H1 (cell line): ENCODE measurements at regions not wholly inside any gene's neighbourhood (a gene's known extent, or its start where the extent isn't known, plus 50 kb on each side); places are given as distances from the start of the nearest gene placed in this dataset.

Source experiments
- CTCF ChIA-PET: fragments of 300-600 bp; sonication (Branson Sonifier 250); formaldehyde crosslinking; loops from one replicate; lab custom pipeline; 2021; ENCODE audit not compliant: partially characterized antibody; lab: Charles Lee
- POLR2A ChIA-PET: fragments of 300-600 bp; sonication (Branson Sonifier 250); formaldehyde crosslinking; loops from one replicate; lab custom pipeline; 2021; ENCODE audit warnings: inconsistent platforms; ENCODE audit not compliant: partially characterized antibody; lab: Charles Lee
- DNase-seq, 2 experiments: peaks; one replicate each; pipeline versions ENCODE4 v3.0.0 to v3.0.0-alpha.2; 2010 to 2022; ENCODE audit warnings: low spot score in 2 of 2, low read depth in 1 of 2, mixed read lengths in 1 of 2
- FAIRE-seq: peaks from 2 replicates; lab custom pipeline; 2011; peaks lifted over from hg19 to GRCh38; lab: Jason Lieb, UNC
- H2AFZ ChIP-seq: 2 replicates; pipeline ENCODE4 v1.8.1; 2012; ENCODE audit warnings: low read length, inconsistent platforms
- H2AK5ac ChIP-seq: 2 replicates; pipeline ENCODE4 v1.6.1; 2013; ENCODE audit warnings: low read depth, low read length
- H2BK120ac ChIP-seq: replicated peaks from 2 replicates; pipeline ENCODE3; 2013; ENCODE audit warnings: low read depth, low read length, inconsistent platforms
- H2BK12ac ChIP-seq: 2 replicates; pipeline ENCODE4 v1.6.1; 2013; ENCODE audit warnings: low read depth, low read length
- H2BK15ac ChIP-seq: 2 replicates; pipeline ENCODE4 v1.6.1; 2013; ENCODE audit warnings: low read length
- H2BK20ac ChIP-seq: 2 replicates; pipeline ENCODE4 v1.6.1; 2013; ENCODE audit warnings: low read length
- H2BK5ac ChIP-seq: 2 replicates; pipeline ENCODE4 v1.6.1; 2013; ENCODE audit warnings: low read depth, low read length
- H3K14ac ChIP-seq: 2 replicates; pipeline ENCODE4 v1.6.1; 2013; ENCODE audit warnings: inconsistent platforms; ENCODE audit not compliant: insufficient read length
- H3K18ac ChIP-seq: 2 replicates; pipeline ENCODE4 v1.6.1; 2013; ENCODE audit warnings: low read length; ENCODE audit errors: extremely low read depth
- H3K23ac ChIP-seq: 2 replicates; pipeline ENCODE4 v1.6.1; 2013; ENCODE audit warnings: inconsistent platforms; ENCODE audit not compliant: insufficient read length
- H3K23me2 ChIP-seq: 2 replicates; pipeline ENCODE4 v1.6.1; 2013; ENCODE audit warnings: low read depth, low read length
- H3K27ac ChIP-seq: 2 replicates; pipeline ENCODE4 v1.6.1; 2011; ENCODE audit warnings: low read depth, low read length, inconsistent platforms
- H3K27me3 ChIP-seq, 4 experiments: replicated peaks in 1 of 4; 1 replicate in 1 of 4; 2 replicates in 3 of 4; pipeline versions ENCODE4 v1.6.1 to v1.8.1; 2011 to 2013; ENCODE audit warnings: low read length in 3 of 4, mild to moderate bottlenecking in 3 of 4, inconsistent platforms in 2 of 4, mixed read lengths in 2 of 4, moderate library complexity in 1 of 4; ENCODE audit not compliant: control insufficient read depth in 3 of 4, insufficient read depth in 3 of 4; ENCODE audit errors: extremely low read depth in 1 of 4
- H3K36me3 ChIP-seq, 4 experiments: 2 replicates each; pipeline versions ENCODE4 v1.6.1 to v1.8.1; 2011 to 2013; ENCODE audit warnings: mild to moderate bottlenecking in 4 of 4, low read length in 3 of 4, moderate library complexity in 2 of 4, control low read depth in 1 of 4, inconsistent platforms in 1 of 4; ENCODE audit not compliant: insufficient read depth in 4 of 4, control insufficient read depth in 2 of 4
- H3K4ac ChIP-seq: replicated peaks from 2 replicates; pipeline ENCODE3; 2013; ENCODE audit warnings: low read length, low read depth, mixed read lengths, inconsistent platforms; ENCODE audit not compliant: insufficient read length
- H3K4me1 ChIP-seq, 4 experiments: replicated peaks in 1 of 4; 1 replicate in 1 of 4; 2 replicates in 3 of 4; pipeline versions ENCODE4 v1.6.1 to v1.8.1; 2011 to 2013; ENCODE audit warnings: low read length in 3 of 4, inconsistent platforms in 2 of 4, mixed read lengths in 1 of 4; ENCODE audit not compliant: insufficient read depth in 4 of 4, control insufficient read depth in 3 of 4
- H3K4me2 ChIP-seq, 2 experiments: 2 replicates each; pipeline versions ENCODE4 v1.6.1 to v1.8.1; 2011 to 2013; ENCODE audit warnings: low read depth in 2 of 2, low read length in 2 of 2, control low read depth in 1 of 2, inconsistent platforms in 1 of 2, mild to moderate bottlenecking in 1 of 2; ENCODE audit not compliant: insufficient read depth in 1 of 2
- H3K4me3 ChIP-seq, 4 experiments: fragments of 200-600, 300-600 bp in 1 of 4; sonication (generic), shearing (Covaris generic), sonication (Bioruptor Twin) in 1 of 4; 2 replicates each; pipeline versions ENCODE4 v1.5.1 to v1.8.1; 2011 to 2016; ENCODE audit warnings: low read length in 4 of 4, low read depth in 3 of 4, control low read depth in 2 of 4, inconsistent platforms in 2 of 4, mild to moderate bottlenecking in 2 of 4, mixed read lengths in 1 of 4, moderate library complexity in 1 of 4; ENCODE audit not compliant: insufficient read depth in 2 of 4; ENCODE audit errors: extremely low read depth in 1 of 4
- H3K56ac ChIP-seq: replicated peaks from 2 replicates; pipeline ENCODE3; 2013; ENCODE audit warnings: low read depth, mild to moderate bottlenecking, mixed read lengths, low read length, inconsistent platforms; ENCODE audit not compliant: insufficient read length
- H3K79me1 ChIP-seq: 2 replicates; pipeline ENCODE4 v1.6.1; 2013; ENCODE audit warnings: low read depth, low read length, control low read depth
- H3K79me2 ChIP-seq, 2 experiments: 2 replicates each; pipeline versions ENCODE4 v1.6.1 to v1.8.1; 2012 to 2013; ENCODE audit warnings: low read length in 2 of 2, mild to moderate bottlenecking in 2 of 2, inconsistent platforms in 1 of 2; ENCODE audit not compliant: insufficient read depth in 2 of 2, control insufficient read depth in 1 of 2
- H3K9ac ChIP-seq, 4 experiments: replicated peaks in 1 of 4; 1 replicate in 1 of 4; 2 replicates in 3 of 4; pipeline versions ENCODE4 v1.6.1 to v1.8.1; 2011 to 2013; ENCODE audit warnings: low read depth in 3 of 4, low read length in 3 of 4, control low read depth in 2 of 4, mild to moderate bottlenecking in 2 of 4, moderate library complexity in 2 of 4, inconsistent platforms in 1 of 4; ENCODE audit errors: extremely low read depth in 1 of 4
- H3K9me3 ChIP-seq, 2 experiments: 2 replicates each; pipeline versions ENCODE4 v1.6.1 to v1.8.1; 2012 to 2013; ENCODE audit warnings: mild to moderate bottlenecking in 2 of 2, moderate library complexity in 2 of 2, control low read depth in 1 of 2, inconsistent platforms in 1 of 2, low read depth in 1 of 2, low read length in 1 of 2, mixed read lengths in 1 of 2; ENCODE audit not compliant: insufficient read depth in 2 of 2
- H4K20me1 ChIP-seq, 2 experiments: replicated peaks in 1 of 2; 2 replicates each; pipeline versions ENCODE3 to v1.8.1; 2011 to 2013; ENCODE audit warnings: inconsistent platforms in 2 of 2, low read length in 2 of 2, mild to moderate bottlenecking in 1 of 2; ENCODE audit not compliant: insufficient read depth in 2 of 2, control insufficient read depth in 1 of 2
- H4K5ac ChIP-seq: 2 replicates; pipeline ENCODE4 v1.6.1; 2013; ENCODE audit warnings: low read length, low read depth, mixed read lengths, inconsistent platforms; ENCODE audit not compliant: insufficient read length
- H4K8ac ChIP-seq: 2 replicates; pipeline ENCODE4 v1.8.0; 2013; ENCODE audit warnings: mild to moderate bottlenecking, moderate library complexity, low read length, inconsistent platforms; ENCODE audit not compliant: insufficient read depth; ENCODE audit errors: extremely low read depth
- H4K91ac ChIP-seq: replicated peaks from 2 replicates; pipeline ENCODE3; 2013; ENCODE audit warnings: low read length, mixed read lengths, inconsistent platforms; ENCODE audit not compliant: insufficient read length
- CHD2 ChIP-seq: IDR thresholded peaks from 2 replicates; pipeline ENCODE4 v1.6.1; 2012; ENCODE audit warnings: low read length, improper control_type of control experiment
- EP300 ChIP-seq, 2 experiments: IDR thresholded peaks; 1 replicate in 1 of 2; 2 replicates in 1 of 2; pipeline ENCODE4 v1.6.1; 2011 to 2012; ENCODE audit warnings: low read depth in 2 of 2, low read length in 2 of 2, mild to moderate bottlenecking in 2 of 2, borderline replicate concordance in 1 of 2, inconsistent platforms in 1 of 2, moderate library complexity in 1 of 2
- GTF2F1 ChIP-seq: IDR thresholded peaks from 2 replicates; pipeline ENCODE4 v1.6.1; 2012; ENCODE audit warnings: low read depth, low read length, improper control_type of control experiment, borderline replicate concordance
- JUN ChIP-seq: IDR thresholded peaks from 2 replicates; pipeline ENCODE4 v1.6.1; 2011; ENCODE audit warnings: low read depth, mild to moderate bottlenecking, improper control_type of control experiment, low read length
- NANOG ChIP-seq: IDR thresholded peaks from 2 replicates; pipeline ENCODE4 v1.6.1; 2011; ENCODE audit warnings: low read length, low read depth, mild to moderate bottlenecking, inconsistent platforms; ENCODE audit not compliant: insufficient read depth, poor library complexity, severe bottlenecking
- NRF1 ChIP-seq: IDR thresholded peaks from 2 replicates; pipeline ENCODE4 v1.6.1; 2011; ENCODE audit warnings: mild to moderate bottlenecking, low read depth, low read length, improper control_type of control experiment
- POU5F1 ChIP-seq: IDR thresholded peaks from 2 replicates; pipeline ENCODE4 v1.6.1; 2011; ENCODE audit warnings: low read depth, mild to moderate bottlenecking, low read length, moderate library complexity
- YY1 ChIP-seq: IDR thresholded peaks from 2 replicates; pipeline ENCODE4 v1.6.1; 2011; ENCODE audit warnings: low read depth, mild to moderate bottlenecking, low read length
- WGBS, 2 experiments: shearing (Covaris generic) in 1 of 2; methylation state at CpG; one replicate each; pipeline versions ENCODE4 v1.1.6 to v1.1.7; 2013 to 2015; ENCODE audit warnings: low lambda C conversion rate in 2 of 2, mixed read lengths in 2 of 2, inconsistent platforms in 1 of 2, low coverage in 1 of 2, missing lambda C conversion rate in 1 of 2; ENCODE audit not compliant: insufficient replicate concordance in 2 of 2, insufficient coverage in 1 of 2, insufficient read length in 1 of 2; ENCODE audit errors: extremely low coverage in 1 of 2, missing lambda C conversion rate in 1 of 2; 5-methylcytosine and 5-hydroxymethylcytosine counted together

DNA sequence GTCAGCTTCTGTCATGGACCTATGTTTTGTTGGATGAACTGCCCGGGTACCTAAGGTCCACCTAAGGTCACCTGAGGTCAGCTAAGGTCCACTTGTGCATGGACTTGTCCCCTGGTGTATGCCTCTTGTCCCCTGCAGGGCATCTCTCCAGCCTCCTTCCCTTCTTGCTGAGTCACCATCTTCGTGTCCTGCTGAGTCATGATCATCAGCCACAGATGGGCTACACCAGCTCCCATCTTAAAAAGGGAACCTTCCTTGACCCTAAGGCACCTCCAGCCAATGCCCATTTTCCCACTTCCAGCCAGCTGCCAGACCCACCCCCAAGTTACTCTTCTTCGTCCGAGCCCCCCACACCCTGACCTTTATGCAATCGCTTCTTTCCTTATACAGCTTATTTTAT is 544.9 kb downstream of the TBC1D22A start:
- Histone ChIP-seq H2AFZ (no peak overlapping the region), H2BK12ac (no peak overlapping the region), H3K4me3 (no peak overlapping the region), H3K27ac (no peak overlapping the region), H3K23me2 (peaks cover 5% of the 10 kb centered on the region; the same call in 1 of the 2 replicates), H3K79me1 (no peaks in the 10 kb centered on the region), H3K9ac (no peak overlapping the region), H3K4me1 (no peaks in the 10 kb centered on the region), H3K36me3 (no peaks in the 10 kb centered on the region), H3K23ac (no peak overlapping the region), H3K18ac (no peak overlapping the region), H2BK5ac (no peak overlapping the region), H4K5ac (no peak overlapping the region), H2BK20ac (no peak overlapping the region), H2AK5ac (no peak overlapping the region), H4K91ac (no peak overlapping the region), H3K27me3 (no peaks in the 10 kb centered on the region), H3K4ac (no peak overlapping the region), H3K4me2 (no peak overlapping the region), H4K20me1 (no peaks in the 10 kb centered on the region), H3K56ac (no peak overlapping the region), H3K79me2 (no peaks in the 10 kb centered on the region), H3K9me3 (peaks cover 81 to 87% of the 10 kb centered on the region in 2 experiments), H2BK15ac (no peak overlapping the region), H3K14ac (no peak overlapping the region), H4K8ac (no peak overlapping the region), H2BK120ac (no peak overlapping the region)
- no peak for TF ChIP-seq POU5F1
- no peak for TF ChIP-seq CHD2
- no peak for TF ChIP-seq EP300 (IDR thresholded peaks at IDR 0.05; ENCODE audit: borderline replicate concordance in 1 of 2, low read depth in 2 of 2, low read length in 2 of 2)
- TF ChIP-seq JUN = no peak
- no peak for TF ChIP-seq NRF1
- TF ChIP-seq YY1 = no peak
- TF ChIP-seq GTF2F1 = no peak
- no peak for TF ChIP-seq NANOG
- ChIA-PET POLR2A (no interaction called here), CTCF (interaction anchor here (1.4 kb wide), 1 partner anchor 24 kb away, joined by 3 read pairs; no protein-coding TSS in a partner anchor)
- DNase-seq (no peak), FAIRE-seq (no peak)
- WGBS, 2 experiments = 79% methylated on average over 5 of the region's 5 CpGs; no CpG with 5 or more reads in 1 of the 2 experiments
